T-helper 22 cell (primary cell): ENCODE measurements at regions not wholly inside any gene's neighbourhood (a gene's known extent, or its start where the extent isn't known, plus 50 kb on each side); places are given as distances from the start of the nearest gene placed in this dataset.

ENCODE experiments used
- DNase-seq: peaks from one replicate; pipeline ENCODE4 v3.0.0-alpha.2; 2020; ENCODE audit warnings: low read depth

DNA sequence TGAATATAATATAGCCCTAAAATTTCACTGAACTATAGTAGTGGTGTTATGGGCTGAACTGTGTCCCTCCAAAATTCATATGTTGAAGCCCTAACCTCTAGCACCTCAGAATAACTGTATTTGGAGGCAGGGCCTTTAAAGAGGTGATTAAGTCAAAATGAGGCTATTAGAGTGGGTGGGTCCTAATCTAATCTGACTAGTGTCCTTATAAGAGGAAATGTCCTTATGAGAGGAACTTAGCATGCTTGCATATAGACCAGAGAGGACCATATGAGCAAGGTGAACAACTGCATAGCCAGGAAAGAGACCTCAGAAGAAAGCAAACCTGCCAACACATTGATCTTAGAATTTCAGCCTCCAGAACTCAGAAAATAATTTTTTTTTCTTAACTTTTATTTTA is 238.4 kb downstream of the ZEB2 start:
- DNase-seq, result no peak

DNA sequence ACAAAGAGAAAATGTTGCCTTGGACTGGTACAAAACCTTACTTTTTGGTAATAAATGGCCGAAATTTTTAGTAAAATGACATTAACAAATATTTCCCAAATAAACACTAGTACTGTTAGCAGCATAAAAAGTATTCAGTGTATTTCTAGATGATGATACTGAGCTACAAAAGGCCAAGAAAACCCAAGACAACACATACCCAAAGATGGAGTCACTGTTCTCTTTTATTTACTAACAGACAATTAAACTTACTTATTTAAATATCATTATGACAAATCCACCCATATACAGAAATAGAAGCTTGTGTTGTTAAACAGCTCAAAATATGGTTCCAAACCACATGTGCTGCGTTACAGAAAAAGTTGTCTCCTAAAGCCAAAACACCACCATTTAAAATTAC is 239.9 kb downstream of the ZEB2 start:
- DNase-seq, result no peak

DNA sequence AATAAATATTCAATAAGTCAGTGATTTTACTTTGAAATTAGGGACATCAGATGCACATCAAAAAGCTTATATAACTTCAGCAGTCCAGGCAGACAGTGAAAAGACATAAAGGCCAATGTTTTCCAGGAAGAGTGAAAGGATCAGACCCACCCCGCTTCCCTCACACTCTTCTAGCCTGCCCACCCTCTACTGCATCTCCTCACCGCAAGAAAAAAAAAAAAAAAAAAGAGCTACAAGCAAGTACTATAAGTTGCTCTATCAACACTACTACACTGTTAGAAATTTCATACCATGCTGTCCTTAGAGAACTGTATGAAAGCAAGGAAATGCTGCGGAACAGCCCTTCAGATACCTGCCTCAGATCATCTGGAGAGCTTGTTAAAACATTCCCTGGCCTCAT is 240.8 kb downstream of the ZEB2 start:
- no peak for DNase-seq

DNA sequence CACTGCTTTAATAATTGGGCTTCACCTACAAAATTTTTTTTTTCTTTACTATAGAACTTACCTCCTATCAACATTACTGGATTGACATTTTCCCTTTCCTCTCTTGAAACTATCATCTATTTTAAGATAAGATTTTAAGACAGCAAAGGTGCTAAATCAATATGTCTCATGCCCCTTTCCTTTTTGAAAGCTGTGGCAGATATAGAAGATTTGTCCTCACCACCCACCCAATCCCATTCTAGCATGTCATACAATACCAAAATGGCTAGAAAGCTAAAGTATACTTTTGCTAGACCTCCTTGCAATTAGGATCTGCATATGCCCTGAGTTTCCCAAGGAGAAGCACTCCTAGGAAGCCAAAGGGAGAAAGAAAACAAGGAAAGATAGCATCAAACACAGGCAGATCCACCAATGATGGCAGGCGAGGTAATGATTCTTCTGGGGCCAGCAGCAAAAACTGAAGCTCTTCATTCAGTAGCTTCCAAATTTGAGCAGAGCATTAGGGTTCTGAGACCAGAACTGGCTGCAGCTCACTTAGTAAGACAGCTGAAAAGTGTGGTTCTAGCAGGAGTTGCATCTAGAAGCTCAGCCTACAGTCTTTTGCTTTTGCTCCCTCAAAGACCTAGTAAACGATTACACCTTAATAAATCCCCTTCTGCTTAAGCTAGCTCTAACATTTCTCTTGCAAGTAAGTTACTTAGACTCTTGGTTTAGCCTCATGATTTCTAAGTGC is 242.1 kb downstream of the ZEB2 start:
- no peak for DNase-seq

DNA sequence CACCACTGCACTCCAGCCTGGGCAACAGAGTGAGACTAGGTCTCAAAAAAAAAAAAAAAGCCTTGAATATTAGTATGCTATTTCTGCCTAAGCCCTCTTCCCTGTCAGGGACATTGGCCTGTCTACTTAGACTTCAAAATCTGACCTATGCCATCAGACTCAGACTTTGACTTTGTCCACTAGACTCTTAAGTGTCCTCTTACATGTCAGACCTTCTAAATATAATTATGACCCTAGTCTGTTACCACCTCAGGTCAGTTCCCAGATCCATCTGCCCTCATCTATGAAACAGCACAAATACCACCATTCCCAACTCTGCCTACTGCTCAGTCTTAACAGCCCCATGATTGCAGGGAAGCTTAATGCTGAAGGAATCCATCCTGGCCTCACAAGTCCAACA is 244.6 kb downstream of the ZEB2 start:
- no peak for DNase-seq

DNA sequence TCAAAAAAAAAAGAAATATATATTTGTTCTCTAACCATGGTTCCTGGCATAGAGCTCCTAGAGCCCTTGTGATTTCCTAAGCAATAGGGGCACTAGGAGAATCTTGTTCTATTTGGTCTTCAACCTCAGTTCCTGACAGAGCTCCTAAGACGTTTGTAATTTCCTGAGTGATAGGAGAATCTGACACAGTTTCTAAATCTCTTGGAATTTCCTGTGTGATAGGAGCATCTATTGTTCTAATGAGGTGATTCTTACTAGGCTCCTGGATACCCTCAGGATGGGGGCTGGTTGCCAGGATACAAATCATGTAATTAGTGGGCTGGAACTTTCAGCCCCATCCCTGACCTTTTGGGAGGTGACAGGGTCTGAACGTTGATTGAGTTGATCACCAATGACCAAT is 245.8 kb downstream of the ZEB2 start:
- no peak for DNase-seq

DNA sequence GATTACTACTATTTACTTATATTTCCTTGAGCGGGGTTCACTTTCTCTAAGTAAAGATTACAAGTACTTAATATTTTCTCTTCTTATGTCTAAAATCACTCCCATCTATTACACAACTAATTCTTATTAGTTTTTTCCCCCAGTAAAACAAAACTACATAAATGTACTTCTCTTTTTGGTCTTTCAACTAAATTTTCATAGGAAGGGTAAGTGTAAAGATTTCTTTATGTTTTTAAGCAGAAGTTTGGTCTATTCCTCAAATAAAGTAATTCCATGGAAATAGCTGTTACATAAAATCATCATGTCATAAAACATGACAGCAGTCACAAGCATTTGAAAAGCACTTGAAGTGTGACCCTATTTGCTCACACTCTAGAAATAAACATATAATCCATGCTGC is 249.0 kb downstream of the ZEB2 start:
- no peak for DNase-seq

DNA sequence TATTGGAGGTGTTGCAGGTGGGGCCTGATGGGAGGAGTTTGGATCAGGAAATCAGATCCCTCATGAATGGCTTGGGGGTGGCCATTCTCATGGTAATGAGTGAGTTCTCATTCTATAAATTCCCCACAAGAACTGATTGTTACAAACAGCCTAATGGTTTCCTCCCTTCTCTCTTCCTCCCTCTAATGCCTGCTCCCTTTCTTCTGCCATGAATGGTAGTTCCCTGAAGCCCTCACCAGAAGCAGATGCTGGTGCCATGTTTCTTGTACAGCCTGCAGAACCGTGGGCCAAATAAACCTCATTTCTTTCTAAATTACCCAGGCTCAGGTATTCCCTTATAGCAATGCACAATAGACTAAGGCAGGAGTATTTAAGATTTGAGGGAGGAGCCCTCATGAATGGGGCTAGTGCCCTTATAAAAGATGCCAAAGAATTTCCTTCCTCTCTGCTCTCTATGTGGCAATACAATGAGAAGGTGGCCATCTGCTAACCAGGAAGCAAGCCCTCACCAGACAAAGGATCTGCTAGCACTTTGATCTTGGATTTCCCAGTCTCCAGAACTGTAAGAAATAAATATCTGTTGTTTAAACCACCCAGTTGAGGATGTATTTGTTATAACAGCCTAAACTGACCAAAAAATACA is 251.8 kb downstream of the ZEB2 start:
- DNase-seq, result no peak

DNA sequence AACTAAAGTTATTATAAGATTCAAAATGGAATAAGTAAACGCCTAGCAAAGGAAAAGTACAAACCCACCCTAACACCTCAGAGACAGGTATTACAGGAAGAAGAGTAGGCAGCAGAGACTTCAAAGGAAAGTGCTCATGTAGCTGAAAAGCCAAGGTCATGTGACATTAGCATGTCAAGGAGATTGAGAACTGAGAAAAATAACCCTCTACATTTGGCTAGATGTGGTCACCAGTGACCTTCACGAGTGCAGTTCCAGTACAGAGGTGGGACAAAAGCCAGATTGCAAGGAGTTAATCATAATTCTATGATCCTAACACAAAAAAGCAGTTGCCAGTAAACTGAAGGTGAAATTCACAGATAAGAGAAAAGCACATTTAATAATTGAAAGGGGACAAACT is 252.7 kb downstream of the ZEB2 start:
- DNase-seq, result no peak

DNA sequence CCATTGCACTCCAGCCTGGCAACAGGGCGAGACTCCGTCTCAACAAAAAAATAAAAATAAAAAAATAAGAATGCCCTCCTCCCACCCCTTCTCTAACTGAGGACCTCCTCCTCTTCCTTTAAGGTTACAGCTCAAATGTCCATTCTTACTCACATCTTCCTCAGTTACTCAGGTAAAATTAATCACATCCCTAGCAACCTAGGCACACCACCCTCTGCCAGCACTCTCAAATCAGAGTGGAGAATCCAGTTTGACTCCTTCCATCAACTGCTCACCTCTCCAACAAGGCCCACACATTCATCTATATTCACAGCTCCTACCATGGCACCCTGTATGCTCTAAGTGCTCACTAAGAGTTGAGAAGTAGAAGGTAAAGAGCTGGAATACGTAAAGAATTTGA is 254.3 kb downstream of the ZEB2 start:
- no peak for DNase-seq

DNA sequence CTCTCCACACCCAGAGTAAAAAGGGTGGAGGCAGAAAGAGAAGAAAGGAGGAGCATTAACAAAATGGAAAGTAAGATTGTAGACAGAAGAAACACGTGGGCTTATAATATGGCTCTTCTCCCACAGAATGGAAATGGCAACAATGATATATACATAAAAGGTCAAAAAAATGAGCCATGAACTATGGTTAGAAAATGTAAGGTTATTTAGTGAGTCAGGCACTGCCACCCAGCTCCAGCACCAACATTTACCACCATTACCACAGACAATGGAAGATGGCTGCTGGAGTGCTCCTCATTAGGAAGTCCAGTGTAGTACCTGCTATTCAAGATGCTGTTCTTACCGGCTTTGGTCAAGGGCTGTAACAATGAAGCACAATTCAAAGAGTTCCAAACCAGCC is 258.0 kb downstream of the ZEB2 start:
- no peak for DNase-seq

DNA sequence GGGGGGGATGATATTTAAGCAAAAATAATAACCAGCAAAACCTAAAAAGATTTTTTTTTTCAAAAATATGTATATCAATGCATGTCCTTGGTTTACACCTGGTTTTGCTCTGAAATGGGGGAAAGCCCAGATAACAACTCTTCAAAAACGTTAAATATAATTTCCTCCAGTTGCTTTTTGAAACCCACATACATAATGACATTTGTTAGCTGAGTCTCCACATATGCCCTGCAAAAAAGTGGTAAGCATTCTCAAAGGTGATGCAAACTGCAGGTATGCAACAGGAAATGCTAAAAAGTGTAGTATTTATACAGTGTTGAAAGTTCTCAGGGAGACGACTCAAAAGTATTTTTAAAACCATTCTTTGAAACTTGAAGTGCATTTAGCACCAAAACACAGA is 258.6 kb downstream of the ZEB2 start:
- DNase-seq, result no peak

DNA sequence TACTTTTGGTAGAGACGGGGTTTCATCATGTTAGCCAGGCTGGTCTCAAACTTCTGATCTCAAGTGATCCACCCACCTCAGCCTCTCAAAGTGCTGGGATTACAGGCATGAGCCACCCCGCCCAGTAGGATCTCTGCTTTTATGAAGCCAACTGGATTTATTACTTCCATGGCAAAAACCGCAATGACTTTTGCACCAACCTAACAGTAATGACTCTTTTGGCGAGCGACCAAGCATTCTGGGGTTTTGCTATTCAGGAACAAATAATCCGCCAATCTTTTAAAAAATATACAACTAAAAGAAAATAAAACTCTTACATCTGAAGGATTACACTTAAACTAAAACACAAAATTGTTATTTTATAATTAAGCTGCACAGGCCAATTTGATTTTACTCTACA is 260.6 kb downstream of the ZEB2 start:
- no peak for DNase-seq

DNA sequence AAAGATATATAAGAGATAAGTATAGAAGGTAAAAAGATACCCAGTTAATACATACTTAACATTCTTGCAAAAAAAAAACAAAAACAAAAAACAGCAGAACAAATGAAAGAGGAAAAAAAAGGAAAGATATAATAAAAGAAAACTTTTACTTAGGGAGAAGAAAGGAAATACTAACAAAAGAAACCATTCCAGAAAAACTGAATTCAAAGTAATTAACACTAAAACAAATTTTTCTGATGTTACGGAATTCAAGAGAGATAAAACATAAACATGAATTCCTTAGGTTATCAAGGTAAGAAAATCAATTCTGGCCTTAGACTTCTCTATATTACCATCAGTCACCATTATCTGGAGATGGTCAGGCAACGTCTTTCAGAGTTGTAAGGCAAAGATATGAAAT is 261.8 kb downstream of the ZEB2 start:
- no peak for DNase-seq

DNA sequence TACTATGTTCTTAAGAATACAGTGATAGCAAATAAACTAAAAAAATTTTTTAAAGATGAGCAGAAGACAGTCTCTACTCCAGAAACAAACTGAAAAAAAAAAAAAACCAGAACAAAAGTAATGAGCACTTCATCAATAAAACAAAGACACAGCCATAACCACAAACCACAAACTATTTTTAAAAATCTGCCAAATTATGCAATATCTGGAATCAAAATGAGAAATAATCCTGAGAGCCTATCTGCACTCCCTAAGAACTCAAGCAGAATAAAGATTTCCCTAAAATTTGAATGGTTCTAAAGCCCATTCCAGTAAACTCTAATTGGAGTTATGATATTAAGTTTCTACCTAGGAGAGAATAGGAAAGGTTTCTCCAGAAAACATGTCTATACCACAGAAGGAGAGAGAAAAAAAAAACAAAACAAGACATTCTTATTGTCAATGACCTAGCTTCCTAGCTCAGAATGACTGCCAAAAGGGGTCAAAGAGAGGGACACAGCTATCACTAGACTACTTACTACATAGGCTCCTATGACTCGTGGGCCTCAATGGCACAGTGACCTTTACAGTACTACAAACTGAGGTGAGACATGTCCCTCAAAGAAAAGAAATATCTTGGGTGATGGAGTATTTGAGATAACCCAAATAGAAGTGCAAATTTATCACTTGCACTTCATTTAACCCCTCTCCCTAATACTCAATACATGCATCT is 262.8 kb downstream of the ZEB2 start:
- no peak for DNase-seq

DNA sequence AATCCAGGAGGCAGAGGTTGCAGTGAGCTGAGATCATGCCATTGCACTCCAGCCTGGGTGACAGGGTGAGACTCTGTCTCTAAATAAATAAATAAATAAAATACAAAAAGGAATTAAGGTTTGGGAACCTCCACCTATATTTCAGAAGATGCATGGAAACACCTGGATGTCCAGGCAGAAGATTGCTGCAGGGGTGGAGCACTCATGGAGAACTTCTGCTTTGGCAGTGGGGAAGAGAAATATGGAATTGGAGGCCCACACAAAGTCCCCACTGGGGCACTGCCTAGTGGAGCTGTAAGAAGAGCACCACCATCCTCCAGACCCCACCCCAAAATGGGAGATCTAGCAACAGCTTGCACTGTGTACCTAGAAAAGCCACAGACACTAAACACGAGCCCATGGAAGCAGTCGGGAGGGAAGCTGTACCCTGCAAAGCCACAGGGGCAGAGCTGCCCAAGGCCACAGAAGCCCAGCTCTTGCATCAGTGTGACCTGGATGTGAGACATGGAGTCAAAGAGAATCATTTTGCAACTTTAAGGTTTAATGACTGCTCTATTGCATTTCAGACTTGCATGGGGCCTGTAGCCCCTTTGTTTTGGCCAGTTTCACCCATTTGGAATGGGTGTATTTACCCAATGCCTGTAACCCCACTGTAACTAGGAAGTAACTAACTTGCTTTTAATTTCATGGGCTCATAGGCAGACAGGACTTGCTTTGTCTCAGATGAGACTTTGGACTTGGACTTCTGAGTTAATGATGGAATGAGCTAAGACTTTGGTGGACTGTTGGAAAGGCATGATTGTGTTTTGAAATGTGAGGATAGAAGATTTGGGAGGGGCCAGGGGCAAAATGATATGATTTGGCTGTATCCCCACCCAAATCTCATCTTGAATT is 265.3 kb downstream of the ZEB2 start:
- DNase-seq, result no peak

DNA sequence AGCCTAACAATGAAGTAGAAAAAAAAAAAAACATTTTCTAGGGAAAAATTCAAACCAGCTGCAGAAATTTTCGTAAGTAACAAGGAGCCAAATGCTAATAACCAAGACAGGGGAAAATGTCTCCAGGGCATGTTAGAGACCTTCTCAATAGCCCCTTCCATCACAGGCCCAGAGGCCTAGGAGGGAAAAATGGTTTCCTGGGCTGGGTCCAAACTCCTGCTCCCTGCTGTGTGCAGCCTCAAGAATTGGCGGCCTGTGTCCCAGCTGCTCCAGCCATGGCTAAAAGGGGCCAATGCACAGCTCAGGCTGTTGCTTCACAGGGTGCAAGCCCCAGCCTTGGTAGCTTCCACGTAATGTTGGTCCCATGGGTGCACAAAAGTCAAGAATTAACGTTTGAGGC is 266.2 kb downstream of the ZEB2 start:
- no peak for DNase-seq

DNA sequence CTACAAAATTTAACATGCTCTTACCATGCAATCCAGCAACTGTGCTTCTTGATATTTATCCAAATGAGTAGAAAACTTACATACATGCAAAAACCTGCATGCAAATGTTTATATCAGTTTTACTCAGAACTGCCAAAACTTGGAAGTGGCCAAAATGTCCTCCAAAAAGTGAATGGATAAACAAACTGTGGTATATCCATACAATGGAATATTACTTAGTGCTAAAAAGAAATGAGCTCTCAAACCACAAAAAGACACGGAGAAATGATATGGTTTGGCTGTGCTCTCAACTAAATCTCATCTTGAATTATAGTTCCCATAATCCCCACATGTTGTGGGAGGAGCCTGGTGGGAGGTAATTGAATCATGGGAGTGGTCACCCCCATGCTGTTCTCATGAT is 267.2 kb downstream of the ZEB2 start:
- DNase-seq, result no peak

DNA sequence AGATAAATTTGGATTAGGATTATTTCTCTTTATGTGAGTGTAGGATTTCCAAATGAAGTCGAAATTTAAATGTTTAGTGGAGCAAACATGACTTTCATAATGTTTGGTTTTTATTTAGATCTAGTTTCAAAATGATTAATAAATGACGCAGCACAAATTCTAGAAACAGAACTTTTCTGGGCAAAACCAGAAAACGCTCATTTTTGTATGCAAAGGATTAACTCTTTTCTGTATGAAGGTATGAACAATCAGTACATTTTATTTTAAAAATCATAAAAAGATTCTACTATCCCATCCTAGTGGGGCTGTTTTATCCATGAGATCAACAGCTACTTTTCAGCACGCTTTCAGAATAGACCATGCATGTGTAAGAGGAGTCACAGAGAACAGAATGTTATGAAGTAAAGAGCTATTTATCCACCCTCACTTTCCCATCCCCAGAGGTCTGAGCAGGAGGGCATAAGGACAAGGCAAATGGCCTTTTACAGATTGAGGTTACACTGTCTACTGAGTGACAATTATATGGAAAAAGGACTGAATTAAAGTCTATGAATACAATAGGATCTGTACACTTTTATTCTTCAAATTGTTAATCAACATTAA is 270.8 kb downstream of the ZEB2 start:
- no peak for DNase-seq

DNA sequence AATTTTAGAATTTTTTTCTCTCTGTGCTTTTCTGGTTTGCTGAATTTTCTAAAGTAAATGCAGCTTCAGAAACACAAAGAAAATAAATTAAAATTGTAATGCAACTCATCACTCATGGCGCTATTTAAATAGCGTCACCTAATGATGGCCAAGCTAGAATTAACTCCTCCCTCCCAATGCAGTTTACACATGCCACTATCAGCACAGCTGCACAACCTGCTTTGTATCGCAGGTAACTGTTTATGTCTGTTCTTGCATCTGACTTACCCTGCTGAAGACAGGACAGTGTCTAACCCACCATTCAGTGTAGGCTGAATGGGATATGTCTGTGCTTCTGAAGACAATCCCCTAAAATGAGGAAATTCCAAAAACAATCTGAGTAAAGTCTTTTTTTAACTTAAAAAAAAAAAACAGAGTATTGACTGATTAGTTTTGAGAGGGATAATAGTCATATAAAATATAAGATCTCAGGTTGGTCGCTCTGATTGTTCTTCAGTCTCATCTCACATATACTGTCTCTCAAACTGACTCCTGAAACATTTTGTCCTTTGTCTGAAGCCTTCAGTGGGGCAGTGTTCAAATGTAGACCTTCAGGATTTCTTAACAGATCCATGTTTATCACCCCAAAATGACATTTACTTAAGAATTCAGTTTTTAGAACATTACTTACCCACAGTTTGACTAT is 271.4 kb downstream of the ZEB2 start:
- DNase-seq, result no peak

DNA sequence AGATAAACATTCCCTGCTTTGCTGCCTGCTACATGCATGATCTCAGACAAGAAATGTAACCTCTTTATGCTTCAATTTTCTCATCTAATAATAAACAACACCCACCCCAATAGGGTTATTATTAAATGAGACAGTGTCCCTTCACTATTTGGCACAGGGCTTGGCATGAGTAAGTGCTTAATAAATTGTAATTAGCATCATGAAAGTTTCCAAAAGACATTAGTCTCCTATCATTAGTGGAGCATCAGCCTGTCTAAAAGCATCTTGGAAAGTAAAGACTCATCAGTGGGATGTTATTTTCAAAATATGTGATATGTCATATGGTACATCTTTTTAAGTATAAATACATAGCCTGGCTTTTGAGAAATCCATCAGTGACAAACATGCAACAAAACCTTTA is 275.0 kb downstream of the ZEB2 start:
- DNase-seq, result no peak

DNA sequence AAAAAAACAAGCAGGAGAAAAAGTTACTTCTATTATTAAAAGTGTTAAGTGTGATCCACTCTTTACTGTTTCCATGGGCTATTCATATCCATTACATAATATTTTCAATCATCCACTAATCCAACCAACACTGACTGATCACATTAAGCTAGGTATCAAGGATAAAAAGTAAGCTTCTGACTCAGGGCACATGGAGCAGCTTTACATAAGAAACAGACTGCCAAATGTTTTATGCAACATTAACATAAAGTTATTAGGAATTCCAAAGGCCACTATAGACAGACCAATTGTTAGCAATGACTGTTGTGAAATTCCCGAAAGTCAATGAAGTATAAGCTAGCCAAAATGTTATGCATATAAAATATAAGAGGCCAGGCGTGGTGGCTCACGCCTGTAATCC is 277.6 kb downstream of the ZEB2 start:
- no peak for DNase-seq
